Lung (tissue), 11 donors: ENCODE measurements at regions not wholly inside any gene's neighbourhood (a gene's known extent, or its start where the extent isn't known, plus 50 kb on each side); places are given as distances from the start of the nearest gene placed in this dataset.

Source experiments
- ATAC-seq: fragments of 200-7000 bp; cut with Tn5 transposase; one replicate; pipeline ENCODE4 v1.9.1; 2020; ENCODE audit warnings: moderate number of reproducible peaks; ENCODE audit not compliant: insufficient read depth, low FRiP score
- DNase-seq, 3 donors: peaks; one replicate each; pipeline ENCODE4 v3.0.0-alpha.2; 2013 to 2017
- H3K27ac ChIP-seq, 2 donors: one replicate each; pipeline ENCODE4 v1.5.1; 2013; ENCODE audit warnings: mild to moderate bottlenecking in 2 of 2, moderate library complexity in 2 of 2, control low read depth in 1 of 2, inconsistent platforms in 1 of 2, low read depth in 1 of 2, low read length in 1 of 2
- H3K27me3 ChIP-seq, 3 donors: one replicate each; pipeline ENCODE4 v1.5.1; 2013; ENCODE audit warnings: low read length in 2 of 3; ENCODE audit not compliant: control insufficient read depth in 3 of 3, insufficient read depth in 3 of 3
- H3K36me3 ChIP-seq, 4 donors: one replicate each; pipeline ENCODE4 v1.5.1; 2013; ENCODE audit warnings: low read length in 4 of 4, mild to moderate bottlenecking in 1 of 4, moderate library complexity in 1 of 4; ENCODE audit not compliant: control insufficient read depth in 4 of 4, insufficient read depth in 4 of 4
- H3K4me1 ChIP-seq, 5 donors: one replicate each; pipeline ENCODE4 v1.5.1; 2013; ENCODE audit warnings: low read length in 5 of 5, mild to moderate bottlenecking in 2 of 5, moderate library complexity in 1 of 5; ENCODE audit not compliant: control insufficient read depth in 5 of 5, insufficient read depth in 5 of 5
- H3K4me3 ChIP-seq: one replicate; pipeline ENCODE4 v1.5.1; 2013; ENCODE audit warnings: mild to moderate bottlenecking, control low read depth, moderate library complexity
- H3K9ac ChIP-seq, 2 donors: one replicate each; pipeline ENCODE4 v1.5.1; 2013; ENCODE audit warnings: low read length in 2 of 2, control low read depth in 1 of 2; ENCODE audit not compliant: insufficient read depth in 1 of 2
- H3K9me3 ChIP-seq, 4 donors: one replicate each; pipeline ENCODE4 v1.5.1; 2013; ENCODE audit warnings: low read length in 3 of 4, mild to moderate bottlenecking in 1 of 4, moderate library complexity in 1 of 4; ENCODE audit not compliant: control insufficient read depth in 4 of 4, insufficient read depth in 3 of 4
- whole genome bisulfite sequencing, 2 donors: extraction: QIAGEN DNeasy Blood & Tissue Kit; methylation state at CpG; one replicate each; pipeline ENCODE4 v1.1.7; 2013; 5-methylcytosine and 5-hydroxymethylcytosine counted together
- TF ChIP-seq, protein P1 (sequence below): IDR thresholded peaks from 2 replicates; pipeline ENCODE4 v1.5.1; 2012; ENCODE audit warnings: mild to moderate bottlenecking; ENCODE audit errors: control extremely low read depth, extremely low read depth
- donor health status: control.
- donor health status: control.
- donor health status: Bipolar disorder and iron deficiency.
- donor health status: healthy.
- donor health status: DM: yes; HTN: yes; CAD: no.

DNA sequence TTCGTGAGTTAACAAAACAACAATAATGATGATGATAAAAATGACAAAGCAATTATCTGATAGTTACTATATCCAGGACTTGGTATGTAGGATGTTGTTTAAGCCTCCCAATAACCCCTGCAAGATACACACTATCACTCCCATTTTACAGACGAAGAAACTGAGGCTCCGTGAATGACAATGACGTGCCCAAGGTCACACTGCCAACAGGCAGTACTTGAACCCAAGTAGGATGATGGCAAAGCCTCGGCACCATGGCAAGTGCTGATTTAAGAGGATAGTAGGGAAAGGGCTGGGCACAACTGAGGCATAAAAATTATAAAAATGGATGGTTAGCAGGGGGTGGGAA is 226.8 kb upstream of the LHX5 start:
- Histone ChIP-seq H3K4me3 (no peak overlapping the region), H3K9me3 (peaks cover 0 to 14% (median 0%) of the 10 kb centered on the region in 4 donors), H3K9ac (no peak overlapping the region), H3K27ac (no peak overlapping the region), H3K4me1 (peaks cover 0 to 2% (median 0%) of the 10 kb centered on the region in 5 donors), H3K27me3 (peaks cover 0 to 32% (median 8%) of the 10 kb centered on the region in 3 donors), H3K36me3 (no peaks in the 10 kb centered on the region)
- TF ChIP-seq, protein P1, sequence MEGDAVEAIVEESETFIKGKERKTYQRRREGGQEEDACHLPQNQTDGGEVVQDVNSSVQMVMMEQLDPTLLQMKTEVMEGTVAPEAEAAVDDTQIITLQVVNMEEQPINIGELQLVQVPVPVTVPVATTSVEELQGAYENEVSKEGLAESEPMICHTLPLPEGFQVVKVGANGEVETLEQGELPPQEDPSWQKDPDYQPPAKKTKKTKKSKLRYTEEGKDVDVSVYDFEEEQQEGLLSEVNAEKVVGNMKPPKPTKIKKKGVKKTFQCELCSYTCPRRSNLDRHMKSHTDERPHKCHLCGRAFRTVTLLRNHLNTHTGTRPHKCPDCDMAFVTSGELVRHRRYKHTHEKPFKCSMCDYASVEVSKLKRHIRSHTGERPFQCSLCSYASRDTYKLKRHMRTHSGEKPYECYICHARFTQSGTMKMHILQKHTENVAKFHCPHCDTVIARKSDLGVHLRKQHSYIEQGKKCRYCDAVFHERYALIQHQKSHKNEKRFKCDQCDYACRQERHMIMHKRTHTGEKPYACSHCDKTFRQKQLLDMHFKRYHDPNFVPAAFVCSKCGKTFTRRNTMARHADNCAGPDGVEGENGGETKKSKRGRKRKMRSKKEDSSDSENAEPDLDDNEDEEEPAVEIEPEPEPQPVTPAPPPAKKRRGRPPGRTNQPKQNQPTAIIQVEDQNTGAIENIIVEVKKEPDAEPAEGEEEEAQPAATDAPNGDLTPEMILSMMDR, result no peak
- 67 to 70% methylated on average over 5 of the region's 5 CpGs for WGBS, 2 donors
- no peak for DNase-seq
- no peak for ATAC-seq

DNA sequence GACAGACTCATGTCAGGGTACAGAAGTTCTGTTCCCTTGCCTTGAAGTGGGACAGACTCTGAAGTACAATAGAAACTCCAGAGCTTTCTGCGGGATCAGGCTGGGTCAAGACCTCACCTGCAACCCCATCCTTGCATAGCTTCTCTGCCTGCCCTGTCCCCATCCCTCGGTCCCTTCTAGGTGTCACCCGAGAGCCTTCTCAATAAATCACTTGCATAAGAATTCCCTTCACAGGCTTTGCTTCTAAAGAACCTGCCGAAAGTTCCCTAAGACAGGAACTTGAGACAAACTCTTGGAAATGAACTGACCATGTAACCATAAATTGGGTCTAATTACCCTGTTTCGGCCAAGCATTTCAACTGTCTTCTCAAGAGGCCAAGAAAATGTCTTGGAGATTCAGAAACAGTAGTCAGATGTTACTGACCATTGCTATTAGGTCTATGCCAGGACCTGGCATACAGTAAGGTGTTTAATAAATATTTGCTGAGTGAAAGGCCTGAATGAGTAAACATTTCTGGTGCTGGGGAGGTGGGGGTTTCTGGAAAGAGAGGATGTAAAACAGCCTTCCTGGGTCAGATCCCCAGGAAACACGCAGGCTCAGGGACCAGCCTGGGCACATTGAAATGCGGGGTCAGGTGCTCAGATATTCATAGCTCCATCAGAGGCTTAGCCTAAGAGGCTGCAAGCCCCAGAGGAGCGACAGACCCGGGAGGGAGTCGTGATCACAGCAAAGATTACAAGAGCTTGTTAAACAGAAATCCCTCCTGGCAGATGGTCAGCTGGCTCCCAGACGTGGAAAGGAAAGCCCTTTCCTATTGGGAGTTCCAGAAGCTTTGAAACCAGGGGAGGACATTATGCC is 226.2 kb upstream of the LHX5 start:
- Histone ChIP-seq H3K4me3 (no peak overlapping the region), H3K27ac (no peak overlapping the region), H3K9ac (no peak overlapping the region), H3K36me3 (no peaks in the 10 kb centered on the region), H3K9me3 (peaks cover 0 to 14% (median 0%) of the 10 kb centered on the region in 4 donors), H3K27me3 (peaks cover 0 to 30% (median 8%) of the 10 kb centered on the region in 3 donors), H3K4me1 (peaks cover 0 to 2% (median 0%) of the 10 kb centered on the region in 5 donors)
- TF ChIP-seq, protein P1, result no peak
- WGBS, 2 donors, result 17 to 20% methylated on average over 11 of the region's 11 CpGs
- DNase-seq (peak in 2 of 3 donors; percentile 27 to 64), ATAC-seq (no peak)

DNA sequence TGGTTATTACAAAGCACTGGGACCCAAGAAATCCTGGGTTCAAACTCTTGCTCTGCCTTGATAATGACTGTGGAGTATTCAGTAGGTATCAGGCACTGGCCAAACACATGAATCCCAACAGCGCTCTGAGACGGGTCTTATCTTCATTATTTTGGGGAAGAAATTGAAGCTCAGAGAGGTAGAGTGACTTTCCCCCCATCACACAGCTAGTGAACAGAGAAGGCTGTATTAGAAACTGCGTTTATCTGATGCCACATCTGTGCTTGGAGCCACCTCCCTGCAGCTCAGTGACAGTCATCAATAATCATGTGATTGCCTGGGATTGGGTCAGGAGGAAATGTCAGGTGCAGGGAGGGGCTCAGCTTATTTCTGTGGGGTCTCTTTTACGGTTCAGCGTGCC is 225.4 kb upstream of the LHX5 start:
- TF ChIP-seq, protein P1, result no peak
- H3K9me3 ChIP-seq, result peaks cover 0 to 14% (median 0%) of the 10 kb centered on the region in 4 donors
- H3K27ac ChIP-seq, result no peak overlapping the region
- no peak overlapping the region for H3K9ac ChIP-seq
- H3K4me3 ChIP-seq, result no peak overlapping the region
- H3K36me3 ChIP-seq, result no peaks in the 10 kb centered on the region
- ATAC-seq (no peak), DNase-seq (no peak)
- H3K4me1 ChIP-seq, result peaks cover 0 to 2% (median 0%) of the 10 kb centered on the region in 5 donors
- peaks cover 0 to 28% (median 7%) of the 10 kb centered on the region in 3 donors for H3K27me3 ChIP-seq
- WGBS, 2 donors, result 66 to 70% methylated on average over 5 of the region's 5 CpGs
